H1 (cell line): ENCODE measurements at regions not wholly inside any gene's neighbourhood (a gene's known extent, or its start where the extent isn't known, plus 50 kb on each side); places are given as distances from the start of the nearest gene placed in this dataset.

ENCODE experiments used
- CTCF ChIA-PET: fragments of 300-600 bp; sonication (Branson Sonifier 250); formaldehyde crosslinking; loops from one replicate; lab custom pipeline; 2021; ENCODE audit not compliant: partially characterized antibody; lab: Charles Lee
- POLR2A ChIA-PET: fragments of 300-600 bp; sonication (Branson Sonifier 250); formaldehyde crosslinking; loops from one replicate; lab custom pipeline; 2021; ENCODE audit warnings: inconsistent platforms; ENCODE audit not compliant: partially characterized antibody; lab: Charles Lee
- DNase-seq, 2 experiments: peaks; one replicate each; pipeline versions ENCODE4 v3.0.0 to v3.0.0-alpha.2; 2010 to 2022; ENCODE audit warnings: low spot score in 2 of 2, low read depth in 1 of 2, mixed read lengths in 1 of 2
- FAIRE-seq: peaks from 2 replicates; lab custom pipeline; 2011; peaks lifted over from hg19 to GRCh38; lab: Jason Lieb, UNC
- H2AFZ ChIP-seq: 2 replicates; pipeline ENCODE4 v1.8.1; 2012; ENCODE audit warnings: low read length, inconsistent platforms
- H2AK5ac ChIP-seq: 2 replicates; pipeline ENCODE4 v1.6.1; 2013; ENCODE audit warnings: low read depth, low read length
- H2BK120ac ChIP-seq: replicated peaks from 2 replicates; pipeline ENCODE3; 2013; ENCODE audit warnings: low read depth, low read length, inconsistent platforms
- H2BK12ac ChIP-seq: 2 replicates; pipeline ENCODE4 v1.6.1; 2013; ENCODE audit warnings: low read depth, low read length
- H2BK15ac ChIP-seq: 2 replicates; pipeline ENCODE4 v1.6.1; 2013; ENCODE audit warnings: low read length
- H2BK20ac ChIP-seq: 2 replicates; pipeline ENCODE4 v1.6.1; 2013; ENCODE audit warnings: low read length
- H2BK5ac ChIP-seq: 2 replicates; pipeline ENCODE4 v1.6.1; 2013; ENCODE audit warnings: low read depth, low read length
- H3K14ac ChIP-seq: 2 replicates; pipeline ENCODE4 v1.6.1; 2013; ENCODE audit warnings: inconsistent platforms; ENCODE audit not compliant: insufficient read length
- H3K18ac ChIP-seq: 2 replicates; pipeline ENCODE4 v1.6.1; 2013; ENCODE audit warnings: low read length; ENCODE audit errors: extremely low read depth
- H3K23ac ChIP-seq: 2 replicates; pipeline ENCODE4 v1.6.1; 2013; ENCODE audit warnings: inconsistent platforms; ENCODE audit not compliant: insufficient read length
- H3K23me2 ChIP-seq: 2 replicates; pipeline ENCODE4 v1.6.1; 2013; ENCODE audit warnings: low read depth, low read length
- H3K27ac ChIP-seq: 2 replicates; pipeline ENCODE4 v1.6.1; 2011; ENCODE audit warnings: low read depth, low read length, inconsistent platforms
- H3K27me3 ChIP-seq, 4 experiments: replicated peaks in 1 of 4; 1 replicate in 1 of 4; 2 replicates in 3 of 4; pipeline versions ENCODE4 v1.6.1 to v1.8.1; 2011 to 2013; ENCODE audit warnings: low read length in 3 of 4, mild to moderate bottlenecking in 3 of 4, inconsistent platforms in 2 of 4, mixed read lengths in 2 of 4, moderate library complexity in 1 of 4; ENCODE audit not compliant: control insufficient read depth in 3 of 4, insufficient read depth in 3 of 4; ENCODE audit errors: extremely low read depth in 1 of 4
- H3K36me3 ChIP-seq, 4 experiments: 2 replicates each; pipeline versions ENCODE4 v1.6.1 to v1.8.1; 2011 to 2013; ENCODE audit warnings: mild to moderate bottlenecking in 4 of 4, low read length in 3 of 4, moderate library complexity in 2 of 4, control low read depth in 1 of 4, inconsistent platforms in 1 of 4; ENCODE audit not compliant: insufficient read depth in 4 of 4, control insufficient read depth in 2 of 4
- H3K4ac ChIP-seq: replicated peaks from 2 replicates; pipeline ENCODE3; 2013; ENCODE audit warnings: low read length, low read depth, mixed read lengths, inconsistent platforms; ENCODE audit not compliant: insufficient read length
- H3K4me1 ChIP-seq, 4 experiments: replicated peaks in 1 of 4; 1 replicate in 1 of 4; 2 replicates in 3 of 4; pipeline versions ENCODE4 v1.6.1 to v1.8.1; 2011 to 2013; ENCODE audit warnings: low read length in 3 of 4, inconsistent platforms in 2 of 4, mixed read lengths in 1 of 4; ENCODE audit not compliant: insufficient read depth in 4 of 4, control insufficient read depth in 3 of 4
- H3K4me2 ChIP-seq, 2 experiments: 2 replicates each; pipeline versions ENCODE4 v1.6.1 to v1.8.1; 2011 to 2013; ENCODE audit warnings: low read depth in 2 of 2, low read length in 2 of 2, control low read depth in 1 of 2, inconsistent platforms in 1 of 2, mild to moderate bottlenecking in 1 of 2; ENCODE audit not compliant: insufficient read depth in 1 of 2
- H3K4me3 ChIP-seq, 4 experiments: fragments of 200-600, 300-600 bp in 1 of 4; sonication (generic), shearing (Covaris generic), sonication (Bioruptor Twin) in 1 of 4; 2 replicates each; pipeline versions ENCODE4 v1.5.1 to v1.8.1; 2011 to 2016; ENCODE audit warnings: low read length in 4 of 4, low read depth in 3 of 4, control low read depth in 2 of 4, inconsistent platforms in 2 of 4, mild to moderate bottlenecking in 2 of 4, mixed read lengths in 1 of 4, moderate library complexity in 1 of 4; ENCODE audit not compliant: insufficient read depth in 2 of 4; ENCODE audit errors: extremely low read depth in 1 of 4
- H3K56ac ChIP-seq: replicated peaks from 2 replicates; pipeline ENCODE3; 2013; ENCODE audit warnings: low read depth, mild to moderate bottlenecking, mixed read lengths, low read length, inconsistent platforms; ENCODE audit not compliant: insufficient read length
- H3K79me1 ChIP-seq: 2 replicates; pipeline ENCODE4 v1.6.1; 2013; ENCODE audit warnings: low read depth, low read length, control low read depth
- H3K79me2 ChIP-seq, 2 experiments: 2 replicates each; pipeline versions ENCODE4 v1.6.1 to v1.8.1; 2012 to 2013; ENCODE audit warnings: low read length in 2 of 2, mild to moderate bottlenecking in 2 of 2, inconsistent platforms in 1 of 2; ENCODE audit not compliant: insufficient read depth in 2 of 2, control insufficient read depth in 1 of 2
- H3K9ac ChIP-seq, 4 experiments: replicated peaks in 1 of 4; 1 replicate in 1 of 4; 2 replicates in 3 of 4; pipeline versions ENCODE4 v1.6.1 to v1.8.1; 2011 to 2013; ENCODE audit warnings: low read depth in 3 of 4, low read length in 3 of 4, control low read depth in 2 of 4, mild to moderate bottlenecking in 2 of 4, moderate library complexity in 2 of 4, inconsistent platforms in 1 of 4; ENCODE audit errors: extremely low read depth in 1 of 4
- H3K9me3 ChIP-seq, 2 experiments: 2 replicates each; pipeline versions ENCODE4 v1.6.1 to v1.8.1; 2012 to 2013; ENCODE audit warnings: mild to moderate bottlenecking in 2 of 2, moderate library complexity in 2 of 2, control low read depth in 1 of 2, inconsistent platforms in 1 of 2, low read depth in 1 of 2, low read length in 1 of 2, mixed read lengths in 1 of 2; ENCODE audit not compliant: insufficient read depth in 2 of 2
- H4K20me1 ChIP-seq, 2 experiments: replicated peaks in 1 of 2; 2 replicates each; pipeline versions ENCODE3 to v1.8.1; 2011 to 2013; ENCODE audit warnings: inconsistent platforms in 2 of 2, low read length in 2 of 2, mild to moderate bottlenecking in 1 of 2; ENCODE audit not compliant: insufficient read depth in 2 of 2, control insufficient read depth in 1 of 2
- H4K5ac ChIP-seq: 2 replicates; pipeline ENCODE4 v1.6.1; 2013; ENCODE audit warnings: low read length, low read depth, mixed read lengths, inconsistent platforms; ENCODE audit not compliant: insufficient read length
- H4K8ac ChIP-seq: 2 replicates; pipeline ENCODE4 v1.8.0; 2013; ENCODE audit warnings: mild to moderate bottlenecking, moderate library complexity, low read length, inconsistent platforms; ENCODE audit not compliant: insufficient read depth; ENCODE audit errors: extremely low read depth
- H4K91ac ChIP-seq: replicated peaks from 2 replicates; pipeline ENCODE3; 2013; ENCODE audit warnings: low read length, mixed read lengths, inconsistent platforms; ENCODE audit not compliant: insufficient read length
- BACH1 ChIP-seq: IDR thresholded peaks from 2 replicates; pipeline ENCODE4 v1.6.1; 2012; ENCODE audit warnings: low read length, improper control_type of control experiment
- CBX8 ChIP-seq: fragments of 300-800, 300-1000 bp; sonication (generic); IDR thresholded peaks from 2 replicates; pipeline ENCODE4 v1.7.1; 2016; ENCODE audit warnings: low read depth, low read length, borderline replicate concordance
- EGR1 ChIP-seq: IDR thresholded peaks from 2 replicates; pipeline ENCODE4 v1.6.1; 2011; ENCODE audit warnings: low read depth, low read length, borderline replicate concordance
- HDAC2 ChIP-seq, 2 experiments: fragments of 300-600 bp in 1 of 2; sonication (generic) in 1 of 2; IDR thresholded peaks; 2 replicates each; pipeline ENCODE4 v1.6.1; 2011 to 2012; ENCODE audit warnings: low read depth in 2 of 2, low read length in 2 of 2, mild to moderate bottlenecking in 2 of 2, moderate library complexity in 2 of 2, borderline replicate concordance in 1 of 2, inconsistent platforms in 1 of 2
- HDAC6 ChIP-seq: IDR thresholded peaks from one replicate; pipeline ENCODE4 v1.7.1; 2012; ENCODE audit warnings: low read depth, mild to moderate bottlenecking, inconsistent platforms, low read length, moderate library complexity
- KDM1A ChIP-seq: fragments of 200-600, 300-600 bp; sonication (generic); IDR thresholded peaks from 2 replicates; pipeline ENCODE4 v1.7.1; 2016; ENCODE audit warnings: mild to moderate bottlenecking, low read length, borderline replicate concordance
- NANOG ChIP-seq: IDR thresholded peaks from 2 replicates; pipeline ENCODE4 v1.6.1; 2011; ENCODE audit warnings: low read length, low read depth, mild to moderate bottlenecking, inconsistent platforms; ENCODE audit not compliant: insufficient read depth, poor library complexity, severe bottlenecking
- POLR2AphosphoS5 ChIP-seq: IDR thresholded peaks from 2 replicates; pipeline ENCODE4 v1.6.1; 2011; ENCODE audit warnings: low read depth, low read length
- RFX5 ChIP-seq: IDR thresholded peaks from 2 replicates; pipeline ENCODE4 v1.6.1; 2011; ENCODE audit warnings: low read depth, low read length, improper control_type of control experiment, borderline replicate concordance
- RNF2 ChIP-seq: fragments of 200-900, 300-1000 bp; sonication (generic); IDR thresholded peaks from 2 replicates; pipeline ENCODE4 v1.7.1; 2016; ENCODE audit warnings: borderline replicate concordance, low read depth, mild to moderate bottlenecking, antibody characterized with exemption, low read length; ENCODE audit not compliant: poor library complexity, severe bottlenecking; ENCODE audit errors: missing control alignments
- SIRT6 ChIP-seq: IDR thresholded peaks from one replicate; pipeline ENCODE4 v1.7.1; 2012; ENCODE audit warnings: low read length, inconsistent platforms
- USF2 ChIP-seq: IDR thresholded peaks from 2 replicates; pipeline ENCODE4 v1.6.1; 2011; ENCODE audit warnings: low read length, improper control_type of control experiment
- WGBS, 2 experiments: shearing (Covaris generic) in 1 of 2; methylation state at CpG; one replicate each; pipeline versions ENCODE4 v1.1.6 to v1.1.7; 2013 to 2015; ENCODE audit warnings: low lambda C conversion rate in 2 of 2, mixed read lengths in 2 of 2, inconsistent platforms in 1 of 2, low coverage in 1 of 2, missing lambda C conversion rate in 1 of 2; ENCODE audit not compliant: insufficient replicate concordance in 2 of 2, insufficient coverage in 1 of 2, insufficient read length in 1 of 2; ENCODE audit errors: extremely low coverage in 1 of 2, missing lambda C conversion rate in 1 of 2; 5-methylcytosine and 5-hydroxymethylcytosine counted together

- POLR2A ChIA-PET = no interaction called here
- Histone ChIP-seq H2AK5ac (no peak overlapping the region), H3K56ac (no peak overlapping the region), H3K9ac (no peak overlapping the region), H3K23me2 (no peaks in the 10 kb centered on the region), H2BK12ac (no peak overlapping the region), H4K8ac (no peak overlapping the region), H2BK120ac (no peak overlapping the region), H2BK5ac (no peak overlapping the region), H3K27ac (no peak overlapping the region), H3K79me2 (no peaks in the 10 kb centered on the region), H3K9me3 (peaks cover 17 to 23% of the 10 kb centered on the region in 2 experiments), H2BK20ac (no peak overlapping the region), H3K36me3 (peaks cover 0 to 4% (median 0%) of the 10 kb centered on the region in 4 experiments; a peak in 1 of 8 replicates), H2BK15ac (no peak overlapping the region), H4K5ac (no peak overlapping the region), H3K4ac (no peak overlapping the region), H3K4me1 (no peaks in the 10 kb centered on the region), H3K4me3 (no peak overlapping the region), H3K27me3 (no peaks in the 10 kb centered on the region), H3K23ac (no peak overlapping the region), H4K91ac (no peak overlapping the region), H3K14ac (no peak overlapping the region), H3K4me2 (no peak overlapping the region), H3K79me1 (no peaks in the 10 kb centered on the region), H3K18ac (no peak overlapping the region), H2AFZ (no peak overlapping the region), H4K20me1 (no peaks in the 10 kb centered on the region)
- DNase-seq (no peak), FAIRE-seq (no peak)
- CTCF ChIA-PET = interaction anchor here (1.2 kb wide), 1 partner anchor 11 kb away, joined by 3 read pairs; no protein-coding TSS in a partner anchor
- 93% methylated on average over 3 of the region's 3 CpGs; no CpG with 5 or more reads in 1 of the 2 experiments for WGBS, 2 experiments
- TF ChIP-seq NANOG (no peak), HDAC6 (no peak), BACH1 (no peak), EGR1 (no peak), HDAC2 (IDR thresholded peaks at IDR 0.05; ENCODE audit: borderline replicate concordance in 1 of 2, low read depth in 2 of 2, low read length in 2 of 2) (no peak), CBX8 (no peak), POLR2AphosphoS5 (no peak), USF2 (no peak), RFX5 (no peak), RNF2 (no peak), SIRT6 (no peak), KDM1A (no peak)
These were observed 274.5 kb downstream of the LPIN1 start for GRCh38 chr2:12020833-12021469.
